Mesothelial cell of epicardium (in vitro differentiated cells): ENCODE measurements at regions not wholly inside any gene's neighbourhood (a gene's known extent, or its start where the extent isn't known, plus 50 kb on each side); places are given as distances from the start of the nearest gene placed in this dataset.

Experiments
- DNase-seq, 2 experiments: peaks; one replicate each; pipeline ENCODE4 v3.0.0; 2021; ENCODE audit warnings: low spot score in 2 of 2; ENCODE audit not compliant: unreplicated experiment in 2 of 2
- H3K27ac Mint-ChIP-seq: 2 replicates; pipeline ENCODE4 v1.8.0; 2021; ENCODE audit warnings: mixed read lengths
- H3K27me3 Mint-ChIP-seq: 2 replicates; pipeline ENCODE4 v1.8.0; 2021; ENCODE audit warnings: low read depth, mixed read lengths
- H3K36me3 Mint-ChIP-seq: 2 replicates; pipeline ENCODE4 v1.8.0; 2021; ENCODE audit warnings: mixed read lengths
- H3K4me1 Mint-ChIP-seq: 2 replicates; pipeline ENCODE4 v1.8.0; 2021; ENCODE audit warnings: mixed read lengths
- H3K4me3 Mint-ChIP-seq: 2 replicates; pipeline ENCODE4 v1.8.0; 2021; ENCODE audit warnings: mild to moderate bottlenecking, moderate library complexity, mixed read lengths
- H3K9me3 Mint-ChIP-seq: 2 replicates; pipeline ENCODE4 v1.8.0; 2021; ENCODE audit warnings: mixed read lengths
- TF ChIP-seq, protein P1 (sequence below): fragments of 200-600 bp; sonication (generic); IDR thresholded peaks from one replicate; pipeline ENCODE4 v1.5.0; 2021; ENCODE audit warnings: antibody characterized with exemption; ENCODE audit not compliant: unreplicated experiment

DNA sequence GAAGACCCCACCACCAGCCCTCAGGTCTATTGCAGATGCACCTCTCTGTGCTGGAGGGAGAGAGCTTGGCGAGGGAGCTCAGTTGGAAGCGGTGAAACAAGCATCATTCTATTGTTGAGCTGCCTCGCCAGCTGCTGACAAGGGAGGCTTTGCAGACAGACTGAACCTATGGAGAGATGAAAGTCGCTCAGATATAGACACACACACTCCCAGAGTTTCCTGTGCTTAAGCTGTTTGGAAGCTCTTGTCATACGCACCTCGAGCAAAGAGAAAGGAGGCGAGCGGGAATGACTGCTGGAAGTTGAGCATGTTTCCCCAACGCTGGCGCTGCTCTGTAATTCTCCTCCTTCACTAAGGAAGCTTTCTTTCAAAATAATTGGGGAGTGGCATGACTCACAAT, 126.1 kb downstream of the TRIM29 start:
- Mint-ChIP-seq H3K4me1 (peaks cover 46% of the 10 kb centered on the region), H3K27ac (no peak overlapping the region), H3K27me3 (no peaks in the 10 kb centered on the region), H3K9me3 (peaks cover 4% of the 10 kb centered on the region), H3K36me3 (peaks cover 8% of the 10 kb centered on the region), H3K4me3 (no peak overlapping the region)
- no peak for DNase-seq
- TF ChIP-seq, protein P1, sequence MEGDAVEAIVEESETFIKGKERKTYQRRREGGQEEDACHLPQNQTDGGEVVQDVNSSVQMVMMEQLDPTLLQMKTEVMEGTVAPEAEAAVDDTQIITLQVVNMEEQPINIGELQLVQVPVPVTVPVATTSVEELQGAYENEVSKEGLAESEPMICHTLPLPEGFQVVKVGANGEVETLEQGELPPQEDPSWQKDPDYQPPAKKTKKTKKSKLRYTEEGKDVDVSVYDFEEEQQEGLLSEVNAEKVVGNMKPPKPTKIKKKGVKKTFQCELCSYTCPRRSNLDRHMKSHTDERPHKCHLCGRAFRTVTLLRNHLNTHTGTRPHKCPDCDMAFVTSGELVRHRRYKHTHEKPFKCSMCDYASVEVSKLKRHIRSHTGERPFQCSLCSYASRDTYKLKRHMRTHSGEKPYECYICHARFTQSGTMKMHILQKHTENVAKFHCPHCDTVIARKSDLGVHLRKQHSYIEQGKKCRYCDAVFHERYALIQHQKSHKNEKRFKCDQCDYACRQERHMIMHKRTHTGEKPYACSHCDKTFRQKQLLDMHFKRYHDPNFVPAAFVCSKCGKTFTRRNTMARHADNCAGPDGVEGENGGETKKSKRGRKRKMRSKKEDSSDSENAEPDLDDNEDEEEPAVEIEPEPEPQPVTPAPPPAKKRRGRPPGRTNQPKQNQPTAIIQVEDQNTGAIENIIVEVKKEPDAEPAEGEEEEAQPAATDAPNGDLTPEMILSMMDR, result no peak

DNA sequence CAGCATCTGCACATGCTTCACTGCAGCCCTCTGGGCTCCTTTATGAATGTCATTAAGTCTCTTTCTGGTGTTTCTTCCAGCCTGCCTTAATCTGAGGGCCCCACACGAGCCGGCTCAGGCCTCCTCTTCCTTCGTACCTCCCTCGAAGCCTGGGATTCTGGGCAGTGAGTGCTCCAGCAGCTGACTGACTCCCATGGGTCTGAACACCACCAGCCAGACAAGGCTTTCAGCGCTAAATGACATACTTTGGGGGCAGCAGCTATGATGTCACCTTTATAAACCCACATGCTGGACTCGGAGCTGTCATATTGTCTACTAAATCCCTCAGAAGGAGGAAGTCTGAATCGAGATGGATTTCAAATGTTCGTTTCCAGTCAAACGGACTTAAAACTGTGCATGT, 127.1 kb downstream of the TRIM29 start:
- Mint-ChIP-seq H3K4me3 (no peak overlapping the region), H3K36me3 (peaks cover 8% of the 10 kb centered on the region), H3K4me1 (peaks cover 36% of the 10 kb centered on the region), H3K27ac (no peak overlapping the region), H3K9me3 (peaks cover 4% of the 10 kb centered on the region), H3K27me3 (no peaks in the 10 kb centered on the region)
- no peak for DNase-seq
- TF ChIP-seq, protein P1, result no peak

DNA sequence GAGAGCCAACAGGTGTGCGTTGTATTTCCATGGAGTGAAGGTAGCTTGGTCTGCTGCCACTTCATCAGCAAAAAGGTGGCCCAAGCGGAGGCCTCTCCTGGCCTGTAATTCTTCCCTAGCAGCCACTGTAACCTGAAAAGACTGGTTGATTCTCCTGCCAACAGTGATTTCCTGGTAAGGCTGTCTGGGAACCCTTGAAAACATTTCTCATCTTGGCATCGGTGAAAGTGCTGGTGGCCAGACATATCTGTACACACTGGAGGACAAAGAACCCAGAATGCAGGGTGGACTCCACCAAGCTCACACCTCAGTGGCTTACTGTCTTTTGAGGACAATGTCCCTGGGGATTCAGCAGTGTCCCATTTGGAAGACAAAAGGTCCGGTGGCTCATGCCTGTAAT, 128.0 kb downstream of the TRIM29 start:
- Mint-ChIP-seq H3K36me3 (peaks cover 8% of the 10 kb centered on the region), H3K9me3 (peaks cover 4% of the 10 kb centered on the region), H3K4me3 (no peak overlapping the region), H3K27ac (no peak overlapping the region), H3K4me1 (peaks cover 28% of the 10 kb centered on the region), H3K27me3 (no peaks in the 10 kb centered on the region)
- DNase-seq, result no peak
- TF ChIP-seq, protein P1, result no peak

DNA sequence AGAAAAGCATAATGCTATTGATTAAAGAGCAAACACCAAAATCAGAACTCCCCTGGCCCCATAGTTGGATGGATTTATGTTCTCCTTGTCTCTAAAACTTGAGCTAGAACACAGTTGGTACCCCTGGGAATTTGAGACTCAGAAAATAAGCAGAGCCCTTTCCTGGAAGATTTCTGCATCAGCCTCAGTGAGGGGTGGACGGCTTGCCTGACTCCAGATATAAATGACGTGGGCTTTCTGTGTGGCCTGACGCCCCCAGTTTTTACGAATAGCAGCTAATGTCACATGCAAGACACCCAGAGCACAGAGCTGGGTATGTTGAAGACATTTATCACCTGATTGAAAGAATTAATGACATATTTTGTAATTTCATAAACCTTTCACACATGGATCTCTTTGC, 130.8 kb downstream of the TRIM29 start:
- Mint-ChIP-seq H3K27ac (no peak overlapping the region), H3K36me3 (peaks cover 8% of the 10 kb centered on the region), H3K4me3 (no peak overlapping the region), H3K9me3 (peaks cover 4% of the 10 kb centered on the region), H3K27me3 (no peaks in the 10 kb centered on the region), H3K4me1 (peaks cover 10% of the 10 kb centered on the region)
- no peak for DNase-seq
- TF ChIP-seq, protein P1, result no peak

DNA sequence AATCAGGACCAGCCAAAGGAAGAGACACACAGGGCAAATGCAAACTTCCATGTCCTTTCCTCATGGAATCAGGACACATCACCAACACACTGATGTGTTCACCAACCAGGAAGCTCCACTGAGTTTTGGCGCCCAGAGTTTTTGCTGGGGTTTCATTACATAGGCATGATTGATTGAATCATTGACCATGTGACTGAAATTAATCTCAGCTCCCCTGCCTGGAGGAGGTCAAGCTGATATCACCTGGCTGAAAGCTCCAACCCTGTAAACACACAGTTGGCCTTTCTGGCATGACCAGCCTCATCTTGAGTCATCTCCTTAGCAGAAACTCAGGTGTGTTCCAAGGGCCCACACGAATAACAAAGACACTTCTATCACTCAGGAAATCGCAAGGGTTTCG, 133.2 kb downstream of the TRIM29 start:
- TF ChIP-seq, protein P1, result no peak
- Mint-ChIP-seq H3K27me3 (no peaks in the 10 kb centered on the region), H3K4me1 (peaks cover 6% of the 10 kb centered on the region), H3K36me3 (peaks cover 8% of the 10 kb centered on the region), H3K27ac (no peak overlapping the region), H3K9me3 (peaks cover 6% of the 10 kb centered on the region), H3K4me3 (no peak overlapping the region)
- no peak for DNase-seq
